GM12872 (cell line): ENCODE measurements at regions not wholly inside any gene's neighbourhood (a gene's known extent, or its start where the extent isn't known, plus 50 kb on each side); places are given as distances from the start of the nearest gene placed in this dataset.

Experiments used
- TF ChIP-seq, protein P1 (sequence below): IDR thresholded peaks from 3 replicates; pipeline ENCODE4 v1.5.1; 2011; ENCODE audit warnings: low read depth, mild to moderate bottlenecking, low read length, moderate library complexity; ENCODE audit not compliant: insufficient read depth

- TF ChIP-seq, protein P1, sequence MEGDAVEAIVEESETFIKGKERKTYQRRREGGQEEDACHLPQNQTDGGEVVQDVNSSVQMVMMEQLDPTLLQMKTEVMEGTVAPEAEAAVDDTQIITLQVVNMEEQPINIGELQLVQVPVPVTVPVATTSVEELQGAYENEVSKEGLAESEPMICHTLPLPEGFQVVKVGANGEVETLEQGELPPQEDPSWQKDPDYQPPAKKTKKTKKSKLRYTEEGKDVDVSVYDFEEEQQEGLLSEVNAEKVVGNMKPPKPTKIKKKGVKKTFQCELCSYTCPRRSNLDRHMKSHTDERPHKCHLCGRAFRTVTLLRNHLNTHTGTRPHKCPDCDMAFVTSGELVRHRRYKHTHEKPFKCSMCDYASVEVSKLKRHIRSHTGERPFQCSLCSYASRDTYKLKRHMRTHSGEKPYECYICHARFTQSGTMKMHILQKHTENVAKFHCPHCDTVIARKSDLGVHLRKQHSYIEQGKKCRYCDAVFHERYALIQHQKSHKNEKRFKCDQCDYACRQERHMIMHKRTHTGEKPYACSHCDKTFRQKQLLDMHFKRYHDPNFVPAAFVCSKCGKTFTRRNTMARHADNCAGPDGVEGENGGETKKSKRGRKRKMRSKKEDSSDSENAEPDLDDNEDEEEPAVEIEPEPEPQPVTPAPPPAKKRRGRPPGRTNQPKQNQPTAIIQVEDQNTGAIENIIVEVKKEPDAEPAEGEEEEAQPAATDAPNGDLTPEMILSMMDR: no peak
These were observed 262.6 kb downstream of the COX7C start for GRCh38 chr5:86880344-86880743.

GRCh38 chr5:86880785-86881492 is 263.2 kb downstream of the COX7C start:
- TF ChIP-seq, protein P1: peak; percentile 68

DNA sequence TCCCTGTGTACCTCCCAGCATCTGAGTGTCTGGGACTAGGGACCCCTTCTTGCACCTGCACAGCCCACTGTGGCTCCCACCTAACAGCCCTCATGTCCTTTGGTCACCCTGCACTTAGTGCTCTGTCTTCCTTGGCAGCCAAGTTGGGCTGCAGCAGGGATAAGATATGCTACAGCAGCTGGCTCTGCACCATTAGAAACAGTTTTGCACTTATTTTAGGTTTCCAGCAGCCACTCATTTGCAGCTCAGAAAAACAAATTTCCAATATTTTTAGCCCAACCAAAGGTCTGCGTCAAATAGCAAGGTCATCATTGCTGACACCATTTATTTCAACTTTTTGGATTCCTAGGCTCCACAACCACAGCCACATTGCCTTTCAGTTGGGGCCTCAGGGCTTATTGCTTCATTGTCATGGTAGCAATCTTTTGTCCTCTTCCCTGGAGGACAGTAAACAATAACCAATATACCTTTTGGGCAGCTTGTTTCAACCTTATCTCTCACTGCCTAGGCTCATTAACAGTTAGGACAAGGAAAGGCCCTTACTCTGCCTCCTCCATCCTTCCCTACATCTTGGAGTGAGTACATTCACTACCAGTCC is 263.9 kb downstream of the COX7C start:
- TF ChIP-seq, protein P1: no peak

DNA sequence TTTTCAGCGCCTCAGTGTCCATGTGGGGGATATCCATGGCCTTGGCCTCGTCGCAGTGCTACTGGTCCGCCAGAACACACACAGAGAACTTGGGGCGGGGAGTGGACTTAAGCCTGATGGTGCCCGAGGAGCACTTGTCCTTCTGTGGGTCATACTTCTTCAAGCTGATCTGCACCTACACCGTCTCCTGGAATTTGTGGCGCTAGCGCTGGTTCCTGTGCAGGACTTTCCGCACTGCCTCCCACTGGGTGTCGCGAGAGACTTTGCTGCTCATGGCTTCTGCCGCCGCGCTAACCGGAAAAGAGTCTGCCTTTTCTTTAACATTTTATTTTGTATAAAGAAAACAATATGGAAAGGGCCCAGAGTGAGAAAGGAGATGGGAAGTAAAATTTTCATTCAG is 266.9 kb downstream of the COX7C start:
- TF ChIP-seq, protein P1: no peak

- TF ChIP-seq, protein P1: no peak
These were observed 267.3 kb downstream of the COX7C start for GRCh38 chr5:86885011-86885410.

GRCh38 chr5:86885489-86886230 is 267.9 kb downstream of the COX7C start:
- TF ChIP-seq, protein P1: no peak

DNA sequence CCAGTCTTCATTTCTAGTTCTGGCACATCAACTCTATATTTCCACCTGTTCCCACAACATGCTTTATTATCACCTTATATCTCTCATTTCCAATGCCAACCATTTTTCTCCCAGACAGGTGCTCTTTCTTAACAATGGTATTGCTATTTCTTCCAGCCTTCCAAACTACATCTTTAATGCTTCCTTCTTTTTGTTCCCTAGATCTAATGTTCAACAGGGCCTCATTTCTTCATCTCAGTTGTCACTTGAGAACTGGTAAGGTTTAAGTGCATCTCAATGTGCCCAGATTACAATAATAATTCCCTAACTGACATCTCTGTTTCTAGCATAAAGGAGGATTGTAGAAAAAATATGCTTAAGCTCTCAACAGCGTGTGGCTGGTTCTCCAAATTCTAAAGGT is 272.6 kb downstream of the COX7C start:
- TF ChIP-seq, protein P1: no peak
